Endometrial microvascular endothelial cells (primary cell): ENCODE measurements at regions not wholly inside any gene's neighbourhood (a gene's known extent, or its start where the extent isn't known, plus 50 kb on each side); places are given as distances from the start of the nearest gene placed in this dataset.

Source experiments
- in situ Hi-C: cut with HindIII; loops from 2 replicates; pipeline ENCODE4 v1.10.0; 2017; ENCODE audit warnings: low sequenced_read_pairs, low pct_unique_long_range_greater_than_20kb; ENCODE audit errors: inconsistent ontology term

GRCh38 chr2:236753606-236754270 lies 184.1 kb downstream of the ACKR3 start:
- in situ Hi-C loops, result no loop called here

- in situ Hi-C loops, result no loop called here
These were observed 184.8 kb downstream of the ACKR3 start for GRCh38 chr2:236754271-236754944.

- in situ Hi-C loops, result no loop called here
These were observed 185.7 kb downstream of the ACKR3 start for GRCh38 chr2:236755278-236755840.

- in situ Hi-C loops, result no loop called here
These were observed 188.8 kb downstream of the ACKR3 start for GRCh38 chr2:236758406-236758805.

- in situ Hi-C loops, result no loop called here
These were observed 190.6 kb downstream of the ACKR3 start for GRCh38 chr2:236760246-236760645.

- in situ Hi-C loops, result no loop called here
These were observed 191.7 kb downstream of the ACKR3 start for GRCh38 chr2:236761358-236761757.

GRCh38 chr2:236762628-236763027 lies 193.0 kb downstream of the ACKR3 start:
- in situ Hi-C loops, result no loop called here

- in situ Hi-C loops, result no loop called here
These were observed 194.2 kb downstream of the ACKR3 start for GRCh38 chr2:236763857-236764256.

- in situ Hi-C loops, result no loop called here
These were observed 195.1 kb downstream of the ACKR3 start for GRCh38 chr2:236764716-236765115.

- in situ Hi-C loops, result no loop called here
These were observed 195.9 kb downstream of the ACKR3 start for GRCh38 chr2:236765478-236765877.

- in situ Hi-C loops, result no loop called here
These were observed 197.2 kb downstream of the ACKR3 start for GRCh38 chr2:236766850-236767249.

- in situ Hi-C loops, result no loop called here
These were observed 198.3 kb downstream of the ACKR3 start for GRCh38 chr2:236767941-236768340.

- in situ Hi-C loops, result no loop called here
These were observed 198.9 kb downstream of the ACKR3 start for GRCh38 chr2:236768393-236769140.

GRCh38 chr2:236769981-236770671 lies 200.5 kb downstream of the ACKR3 start:
- in situ Hi-C loops, result no loop called here

GRCh38 chr2:236772220-236772837 lies 202.7 kb downstream of the ACKR3 start:
- in situ Hi-C loops, result no loop called here

- in situ Hi-C loops, result no loop called here
These were observed 203.6 kb downstream of the ACKR3 start for GRCh38 chr2:236773206-236773605.

- in situ Hi-C loops, result no loop called here
These were observed 204.5 kb downstream of the ACKR3 start for GRCh38 chr2:236774171-236774570.

GRCh38 chr2:236775511-236775910 lies 205.9 kb downstream of the ACKR3 start:
- in situ Hi-C loops, result no loop called here

- in situ Hi-C loops, result no loop called here
These were observed 206.6 kb downstream of the ACKR3 start for GRCh38 chr2:236776206-236776605.
